ENCODE measurements at regions not wholly inside any gene's neighbourhood (a gene's known extent, or its start where the extent isn't known, plus 50 kb on each side); places are given as distances from the start of the nearest gene placed in this dataset.

- Histone ChIP-seq H4K8ac (ENCODE audit: extremely low read depth, insufficient read depth, low read length) (no peak overlapping the region; the same call in 1 of the 2 replicates), H3K79me2 (ENCODE audit: control insufficient read depth in 1 of 2, insufficient read depth in 2 of 2, low read length in 2 of 2) (no peaks in the 10 kb centered on the region), H3K36me3 (ENCODE audit: control insufficient read depth in 2 of 4, insufficient read depth in 4 of 4, low read length in 3 of 4) (no peaks in the 10 kb centered on the region), H3K23me2 (ENCODE audit: low read depth, low read length) (no peaks in the 10 kb centered on the region), H3K4me2 (ENCODE audit: insufficient read depth in 1 of 2, low read depth in 2 of 2, low read length in 2 of 2) (no peak overlapping the region), H3K4me1 (replicated peaks in 1 of 4; ENCODE audit: control insufficient read depth in 3 of 4, insufficient read depth in 4 of 4, low read length in 3 of 4) (peaks cover 0 to 5% (median under 1%) of the 10 kb centered on the region in 4 experiments; a peak in 3 of 7 replicates), H3K79me1 (ENCODE audit: low read depth, low read length) (no peaks in the 10 kb centered on the region), H2BK15ac (ENCODE audit: low read length) (no peak overlapping the region), H2BK12ac (ENCODE audit: low read depth, low read length) (no peak overlapping the region), H3K9ac (replicated peaks in 1 of 4; ENCODE audit: extremely low read depth in 1 of 4, low read depth in 3 of 4, low read length in 3 of 4) (no peak overlapping the region), H2AK5ac (ENCODE audit: low read depth, low read length) (no peak overlapping the region), H3K9me3 (ENCODE audit: insufficient read depth in 2 of 2, low read depth in 1 of 2, low read length in 1 of 2) (no peaks in the 10 kb centered on the region), H3K14ac (ENCODE audit: insufficient read length) (no peak overlapping the region), H3K56ac (replicated peaks; ENCODE audit: insufficient read length, low read depth, low read length) (no peak overlapping the region), H2BK20ac (ENCODE audit: low read length) (no peak overlapping the region), H4K91ac (replicated peaks; ENCODE audit: insufficient read length, low read length) (no peak overlapping the region), H3K23ac (ENCODE audit: insufficient read length) (no peak overlapping the region), H2AFZ (ENCODE audit: low read length) (no peak overlapping the region), H3K4ac (replicated peaks; ENCODE audit: insufficient read length, low read depth, low read length) (no peak overlapping the region), H3K4me3 (ENCODE audit: extremely low read depth in 1 of 4, insufficient read depth in 2 of 4, low read depth in 3 of 4, low read length in 4 of 4) (no peak overlapping the region), H4K20me1 (replicated peaks in 1 of 2; ENCODE audit: control insufficient read depth in 1 of 2, insufficient read depth in 2 of 2, low read length in 2 of 2) (no peaks in the 10 kb centered on the region), H4K5ac (ENCODE audit: insufficient read length, low read depth, low read length) (no peak overlapping the region), H2BK5ac (ENCODE audit: low read depth, low read length) (no peak overlapping the region), H3K27me3 (replicated peaks in 1 of 4; ENCODE audit: control insufficient read depth in 3 of 4, extremely low read depth in 1 of 4, insufficient read depth in 3 of 4, low read length in 3 of 4) (peaks cover 0 to 2% (median 0%) of the 10 kb centered on the region in 4 experiments; a peak in 2 of 7 replicates), H3K27ac (ENCODE audit: low read depth, low read length) (no peak overlapping the region), H2BK120ac (replicated peaks; ENCODE audit: low read depth, low read length) (no peak overlapping the region), H3K18ac (ENCODE audit: extremely low read depth, low read length) (no peak overlapping the region)
- no peak for DNase-seq (ENCODE audit: low read depth in 1 of 2, low spot score in 2 of 2)
- ChIA-PET CTCF (ENCODE audit: partially characterized antibody) (interaction anchor here (1.4 kb wide), 1 partner anchor 10 kb away, joined by 5 read pairs; no protein-coding TSS in a partner anchor), POLR2A (ENCODE audit: partially characterized antibody) (no interaction called here)
- FAIRE-seq, result no peak
- WGBS, 2 experiments (ENCODE audit: extremely low coverage in 1 of 2, insufficient coverage in 1 of 2, insufficient read length in 1 of 2, insufficient replicate concordance in 2 of 2, low coverage in 1 of 2, low lambda C conversion rate in 2 of 2, missing lambda C conversion rate in 1 of 2), result 95% methylated on average over 6 of the region's 6 CpGs; no CpG with 5 or more reads in 1 of the 2 experiments
- TF ChIP-seq BACH1 (IDR thresholded peaks at IDR 0.05; ENCODE audit: low read length) (no peak), SP1 (IDR thresholded peaks at IDR 0.05; ENCODE audit: low read depth, low read length) (no peak), ATF3 (IDR thresholded peaks at IDR 0.05; ENCODE audit: insufficient read depth, low read depth, low read length) (no peak), TEAD4 (IDR thresholded peaks at IDR 0.05; ENCODE audit: low read depth, low read length) (no peak), CTBP2 (IDR thresholded peaks at IDR 0.05; ENCODE audit: borderline replicate concordance, insufficient read depth, insufficient read length, low read length) (no peak), TAF1 (IDR thresholded peaks at IDR 0.05; ENCODE audit: low read depth, low read length) (no peak), MAFK (IDR thresholded peaks at IDR 0.05; ENCODE audit: low read depth, low read length) (no peak), GTF2F1 (IDR thresholded peaks at IDR 0.05; ENCODE audit: borderline replicate concordance, low read depth, low read length) (no peak), ATF2 (IDR thresholded peaks at IDR 0.05; ENCODE audit: low read length) (no peak), POU5F1 (IDR thresholded peaks at IDR 0.05; ENCODE audit: low read depth, low read length) (no peak), CHD1 (IDR thresholded peaks at IDR 0.05; ENCODE audit: low read depth, low read length) (no peak), TBP (IDR thresholded peaks at IDR 0.05; ENCODE audit: low read depth, low read length) (no peak), NANOG (IDR thresholded peaks at IDR 0.05; ENCODE audit: insufficient read depth, low read depth, low read length, poor library complexity, severe bottlenecking) (no peak)
Observed at GRCh38 chr16:65919986-65920376, 446.5 kb upstream of the CDH5 start.

Measured in H1 (cell line).